Gastroesophageal sphincter (tissue), 4 donors: ENCODE measurements at regions not wholly inside any gene's neighbourhood (a gene's known extent, or its start where the extent isn't known, plus 50 kb on each side); places are given as distances from the start of the nearest gene placed in this dataset.

ENCODE experiments used
- ATAC-seq: fragments of 150-250 bp; one replicate; pipeline ENCODE4 v1.9.1; 2016; ENCODE audit warnings: mild to moderate bottlenecking, moderate library complexity
- H3K27ac ChIP-seq, 4 donors: fragments of 200-600 bp; sonication (generic) in 3 of 4; 1 replicate in 3 of 4; 2 replicates in 1 of 4; pipeline ENCODE4 v1.5.1; 2016 to 2019
- H3K27me3 ChIP-seq: fragments of 200-600 bp; sonication (generic); one replicate; pipeline ENCODE4 v1.5.1; 2019
- H3K36me3 ChIP-seq, 2 donors: fragments of 200-600 bp; sonication (generic); one replicate each; pipeline ENCODE4 v1.5.1; 2019; ENCODE audit warnings: control low read depth in 1 of 2
- H3K4me1 ChIP-seq, 3 donors: fragments of 200-600 bp; sonication (generic); 1 replicate in 2 of 3; 2 replicates in 1 of 3; pipeline ENCODE4 v1.5.1; 2016 to 2019; ENCODE audit warnings: control low read depth in 2 of 3
- H3K4me3 ChIP-seq, 2 donors: fragments of 200-600 bp; sonication (generic); one replicate each; pipeline ENCODE4 v1.5.1; 2019; ENCODE audit warnings: mild to moderate bottlenecking in 1 of 2, moderate library complexity in 1 of 2
- H3K9me3 ChIP-seq, 3 donors: fragments of 200-600 bp; sonication (generic); one replicate each; pipeline ENCODE4 v1.5.1; 2017 to 2019; ENCODE audit warnings: control low read depth in 2 of 3
- CTCF ChIP-seq, 4 experiments: fragments of 200-600 bp in 2 of 4; fragments of 450-650 bp in 2 of 4; sonication (generic) in 1 of 4; IDR thresholded peaks; one replicate each; pipeline ENCODE4 v1.5.1; 2017 to 2019; ENCODE audit warnings: antibody characterized with exemption in 4 of 4, mild to moderate bottlenecking in 2 of 4, moderate library complexity in 2 of 4
- EP300 ChIP-seq: sonication (generic); formaldehyde crosslinking; IDR thresholded peaks from one replicate; pipeline ENCODE4 v1.6.1; 2017; ENCODE audit warnings: antibody characterized with exemption, mild to moderate bottlenecking
- POLR2A ChIP-seq, 2 donors: fragments of 450-650 bp; IDR thresholded peaks; one replicate each; pipeline ENCODE4 v1.6.1; 2017; ENCODE audit warnings: antibody characterized with exemption in 2 of 2, mild to moderate bottlenecking in 2 of 2, moderate library complexity in 1 of 2
- POLR2AphosphoS5 ChIP-seq: sonication (generic); formaldehyde crosslinking; IDR thresholded peaks from one replicate; pipeline ENCODE4 v1.6.1; 2017; ENCODE audit warnings: antibody characterized with exemption
- WGBS, 2 donors: methylation state at CpG; one replicate each; pipeline ENCODE4 v1.1.5; 2018; ENCODE audit warnings: low coverage in 1 of 2; 5-methylcytosine and 5-hydroxymethylcytosine counted together

GRCh38 chr5:71843111-71843510, 124.0 kb downstream of the CARTPT start:
- no peaks in the 10 kb centered on the region for H3K4me1 ChIP-seq
- no peak overlapping the region for H3K27ac ChIP-seq
- no peak for ATAC-seq
- H3K36me3 ChIP-seq, result no peaks in the 10 kb centered on the region
- no peaks in the 10 kb centered on the region for H3K27me3 ChIP-seq
- TF ChIP-seq EP300 (no peak), POLR2A (IDR thresholded peaks at IDR 0.05) (no peak), CTCF (IDR thresholded peaks at IDR 0.05) (no peak), POLR2AphosphoS5 (no peak)
- no peak overlapping the region for H3K4me3 ChIP-seq
- H3K9me3 ChIP-seq, result peaks cover 0 to 6% (median 0%) of the 10 kb centered on the region in 3 donors
- WGBS, 2 donors, result 89 to 91% methylated on average over 3 of the region's 3 CpGs

GRCh38 chr5:71844862-71845261, 125.8 kb downstream of the CARTPT start:
- Histone ChIP-seq H3K4me1 (no peaks in the 10 kb centered on the region), H3K27me3 (no peaks in the 10 kb centered on the region), H3K27ac (no peak overlapping the region), H3K9me3 (peaks cover 0 to 10% (median 0%) of the 10 kb centered on the region in 3 donors), H3K4me3 (no peak overlapping the region), H3K36me3 (no peaks in the 10 kb centered on the region)
- ATAC-seq, result no peak
- WGBS, 2 donors, result 74 to 90% methylated on average over 3 of the region's 3 CpGs
- TF ChIP-seq CTCF (IDR thresholded peaks at IDR 0.05) (no peak), POLR2AphosphoS5 (no peak), EP300 (no peak), POLR2A (IDR thresholded peaks at IDR 0.05) (no peak)

GRCh38 chr5:71859515-71859914, 140.4 kb downstream of the CARTPT start:
- Histone ChIP-seq H3K27ac (no peak overlapping the region), H3K4me1 (peaks cover 0 to 12% (median 0%) of the 10 kb centered on the region in 3 donors), H3K4me3 (no peak overlapping the region), H3K9me3 (peaks cover 0 to 34% (median 0%) of the 10 kb centered on the region in 3 donors), H3K27me3 (no peaks in the 10 kb centered on the region), H3K36me3 (no peaks in the 10 kb centered on the region)
- TF ChIP-seq CTCF (IDR thresholded peaks at IDR 0.05) (no peak), POLR2AphosphoS5 (no peak), POLR2A (IDR thresholded peaks at IDR 0.05) (no peak), EP300 (no peak)
- WGBS, 2 donors, result 67 to 80% methylated on average over 1 to 3 of the region's 4 CpGs
- no peak for ATAC-seq

- Histone ChIP-seq H3K9me3 (peaks cover 0 to 28% (median 0%) of the 10 kb centered on the region in 3 donors), H3K27ac (no peak overlapping the region), H3K36me3 (no peaks in the 10 kb centered on the region), H3K4me1 (peaks cover 0 to 18% (median 3%) of the 10 kb centered on the region in 3 donors), H3K4me3 (no peak overlapping the region), H3K27me3 (no peaks in the 10 kb centered on the region)
- 83 to 92% methylated on average over 2 of the region's 3 CpGs for WGBS, 2 donors
- ATAC-seq, result no peak
- TF ChIP-seq CTCF (IDR thresholded peaks at IDR 0.05), result no peak
- no peak for TF ChIP-seq POLR2AphosphoS5
- no peak for TF ChIP-seq EP300
- no peak for TF ChIP-seq POLR2A (IDR thresholded peaks at IDR 0.05)
These were observed 141.0 kb downstream of the CARTPT start for GRCh38 chr5:71860048-71860447.

GRCh38 chr5:71861682-71862081, 142.6 kb downstream of the CARTPT start:
- Histone ChIP-seq H3K27me3 (no peaks in the 10 kb centered on the region), H3K4me3 (no peak overlapping the region), H3K27ac (no peak overlapping the region), H3K9me3 (peaks cover 0 to 14% (median 0%) of the 10 kb centered on the region in 3 donors), H3K36me3 (no peaks in the 10 kb centered on the region), H3K4me1 (peaks cover 0 to 30% (median 4%) of the 10 kb centered on the region in 3 donors)
- no peak for TF ChIP-seq CTCF (IDR thresholded peaks at IDR 0.05)
- TF ChIP-seq POLR2A (IDR thresholded peaks at IDR 0.05), result no peak
- no peak for TF ChIP-seq POLR2AphosphoS5
- no peak for TF ChIP-seq EP300
- no peak for ATAC-seq
- 60% methylated on average over 1 of the region's 1 CpG; no CpG with 5 or more reads in 1 of the 2 donors for WGBS, 2 donors
